ENCODE measurements at regions not wholly inside any gene's neighbourhood (a gene's known extent, or its start where the extent isn't known, plus 50 kb on each side); places are given as distances from the start of the nearest gene placed in this dataset.

DNA sequence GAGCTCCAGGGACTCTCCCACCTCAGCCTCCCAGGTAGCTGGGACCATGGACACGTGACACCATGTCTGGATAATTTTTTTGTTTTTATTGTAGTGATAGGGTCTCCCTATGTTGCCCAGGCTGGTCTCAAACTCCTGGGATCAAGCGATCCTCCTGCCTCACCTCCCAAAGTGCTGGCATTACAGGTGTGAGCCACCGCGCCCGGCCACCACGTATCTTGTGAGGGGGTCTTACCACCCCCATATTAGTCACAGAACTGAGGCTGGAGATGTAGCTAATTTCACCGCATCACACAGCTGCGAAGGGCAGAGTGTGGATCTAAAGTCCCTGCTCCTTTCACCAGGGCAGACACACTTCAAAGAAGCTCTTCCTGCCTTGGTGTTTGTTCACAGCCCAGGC is 211.8 kb upstream of the SOX1 start (continued):
- TF ChIP-seq ZNF274 (IDR thresholded peaks at IDR 0.05; ENCODE audit: borderline replicate concordance, extremely low read depth, low read length) (no peak), JUND (IDR thresholded peaks at IDR 0.05; ENCODE audit: low read length) (no peak)
- TF ChIP-seq, protein P1, sequence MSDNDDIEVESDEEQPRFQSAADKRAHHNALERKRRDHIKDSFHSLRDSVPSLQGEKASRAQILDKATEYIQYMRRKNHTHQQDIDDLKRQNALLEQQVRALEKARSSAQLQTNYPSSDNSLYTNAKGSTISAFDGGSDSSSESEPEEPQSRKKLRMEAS (IDR thresholded peaks at IDR 0.05) = no peak
- TF ChIP-seq, protein P2, sequence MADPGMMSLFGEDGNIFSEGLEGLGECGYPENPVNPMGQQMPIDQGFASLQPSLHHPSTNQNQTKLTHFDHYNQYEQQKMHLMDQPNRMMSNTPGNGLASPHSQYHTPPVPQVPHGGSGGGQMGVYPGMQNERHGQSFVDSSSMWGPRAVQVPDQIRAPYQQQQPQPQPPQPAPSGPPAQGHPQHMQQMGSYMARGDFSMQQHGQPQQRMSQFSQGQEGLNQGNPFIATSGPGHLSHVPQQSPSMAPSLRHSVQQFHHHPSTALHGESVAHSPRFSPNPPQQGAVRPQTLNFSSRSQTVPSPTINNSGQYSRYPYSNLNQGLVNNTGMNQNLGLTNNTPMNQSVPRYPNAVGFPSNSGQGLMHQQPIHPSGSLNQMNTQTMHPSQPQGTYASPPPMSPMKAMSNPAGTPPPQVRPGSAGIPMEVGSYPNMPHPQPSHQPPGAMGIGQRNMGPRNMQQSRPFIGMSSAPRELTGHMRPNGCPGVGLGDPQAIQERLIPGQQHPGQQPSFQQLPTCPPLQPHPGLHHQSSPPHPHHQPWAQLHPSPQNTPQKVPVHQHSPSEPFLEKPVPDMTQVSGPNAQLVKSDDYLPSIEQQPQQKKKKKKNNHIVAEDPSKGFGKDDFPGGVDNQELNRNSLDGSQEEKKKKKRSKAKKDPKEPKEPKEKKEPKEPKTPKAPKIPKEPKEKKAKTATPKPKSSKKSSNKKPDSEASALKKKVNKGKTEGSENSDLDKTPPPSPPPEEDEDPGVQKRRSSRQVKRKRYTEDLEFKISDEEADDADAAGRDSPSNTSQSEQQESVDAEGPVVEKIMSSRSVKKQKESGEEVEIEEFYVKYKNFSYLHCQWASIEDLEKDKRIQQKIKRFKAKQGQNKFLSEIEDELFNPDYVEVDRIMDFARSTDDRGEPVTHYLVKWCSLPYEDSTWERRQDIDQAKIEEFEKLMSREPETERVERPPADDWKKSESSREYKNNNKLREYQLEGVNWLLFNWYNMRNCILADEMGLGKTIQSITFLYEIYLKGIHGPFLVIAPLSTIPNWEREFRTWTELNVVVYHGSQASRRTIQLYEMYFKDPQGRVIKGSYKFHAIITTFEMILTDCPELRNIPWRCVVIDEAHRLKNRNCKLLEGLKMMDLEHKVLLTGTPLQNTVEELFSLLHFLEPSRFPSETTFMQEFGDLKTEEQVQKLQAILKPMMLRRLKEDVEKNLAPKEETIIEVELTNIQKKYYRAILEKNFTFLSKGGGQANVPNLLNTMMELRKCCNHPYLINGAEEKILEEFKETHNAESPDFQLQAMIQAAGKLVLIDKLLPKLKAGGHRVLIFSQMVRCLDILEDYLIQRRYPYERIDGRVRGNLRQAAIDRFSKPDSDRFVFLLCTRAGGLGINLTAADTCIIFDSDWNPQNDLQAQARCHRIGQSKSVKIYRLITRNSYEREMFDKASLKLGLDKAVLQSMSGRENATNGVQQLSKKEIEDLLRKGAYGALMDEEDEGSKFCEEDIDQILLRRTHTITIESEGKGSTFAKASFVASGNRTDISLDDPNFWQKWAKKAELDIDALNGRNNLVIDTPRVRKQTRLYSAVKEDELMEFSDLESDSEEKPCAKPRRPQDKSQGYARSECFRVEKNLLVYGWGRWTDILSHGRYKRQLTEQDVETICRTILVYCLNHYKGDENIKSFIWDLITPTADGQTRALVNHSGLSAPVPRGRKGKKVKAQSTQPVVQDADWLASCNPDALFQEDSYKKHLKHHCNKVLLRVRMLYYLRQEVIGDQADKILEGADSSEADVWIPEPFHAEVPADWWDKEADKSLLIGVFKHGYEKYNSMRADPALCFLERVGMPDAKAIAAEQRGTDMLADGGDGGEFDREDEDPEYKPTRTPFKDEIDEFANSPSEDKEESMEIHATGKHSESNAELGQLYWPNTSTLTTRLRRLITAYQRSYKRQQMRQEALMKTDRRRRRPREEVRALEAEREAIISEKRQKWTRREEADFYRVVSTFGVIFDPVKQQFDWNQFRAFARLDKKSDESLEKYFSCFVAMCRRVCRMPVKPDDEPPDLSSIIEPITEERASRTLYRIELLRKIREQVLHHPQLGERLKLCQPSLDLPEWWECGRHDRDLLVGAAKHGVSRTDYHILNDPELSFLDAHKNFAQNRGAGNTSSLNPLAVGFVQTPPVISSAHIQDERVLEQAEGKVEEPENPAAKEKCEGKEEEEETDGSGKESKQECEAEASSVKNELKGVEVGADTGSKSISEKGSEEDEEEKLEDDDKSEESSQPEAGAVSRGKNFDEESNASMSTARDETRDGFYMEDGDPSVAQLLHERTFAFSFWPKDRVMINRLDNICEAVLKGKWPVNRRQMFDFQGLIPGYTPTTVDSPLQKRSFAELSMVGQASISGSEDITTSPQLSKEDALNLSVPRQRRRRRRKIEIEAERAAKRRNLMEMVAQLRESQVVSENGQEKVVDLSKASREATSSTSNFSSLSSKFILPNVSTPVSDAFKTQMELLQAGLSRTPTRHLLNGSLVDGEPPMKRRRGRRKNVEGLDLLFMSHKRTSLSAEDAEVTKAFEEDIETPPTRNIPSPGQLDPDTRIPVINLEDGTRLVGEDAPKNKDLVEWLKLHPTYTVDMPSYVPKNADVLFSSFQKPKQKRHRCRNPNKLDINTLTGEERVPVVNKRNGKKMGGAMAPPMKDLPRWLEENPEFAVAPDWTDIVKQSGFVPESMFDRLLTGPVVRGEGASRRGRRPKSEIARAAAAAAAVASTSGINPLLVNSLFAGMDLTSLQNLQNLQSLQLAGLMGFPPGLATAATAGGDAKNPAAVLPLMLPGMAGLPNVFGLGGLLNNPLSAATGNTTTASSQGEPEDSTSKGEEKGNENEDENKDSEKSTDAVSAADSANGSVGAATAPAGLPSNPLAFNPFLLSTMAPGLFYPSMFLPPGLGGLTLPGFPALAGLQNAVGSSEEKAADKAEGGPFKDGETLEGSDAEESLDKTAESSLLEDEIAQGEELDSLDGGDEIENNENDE (IDR thresholded peaks at IDR 0.05; ENCODE audit: insufficient replicate concordance, low read length) = no peak
